GM21367 (cell line): ENCODE measurements at regions not wholly inside any gene's neighbourhood (a gene's known extent, or its start where the extent isn't known, plus 50 kb on each side); places are given as distances from the start of the nearest gene placed in this dataset.

Experiments
- ATAC-seq: cut with Tn5 transposase; IDR thresholded peaks from one replicate; pipeline ENCODE4 v1.9.1; 2021; ENCODE audit not compliant: unreplicated experiment

DNA sequence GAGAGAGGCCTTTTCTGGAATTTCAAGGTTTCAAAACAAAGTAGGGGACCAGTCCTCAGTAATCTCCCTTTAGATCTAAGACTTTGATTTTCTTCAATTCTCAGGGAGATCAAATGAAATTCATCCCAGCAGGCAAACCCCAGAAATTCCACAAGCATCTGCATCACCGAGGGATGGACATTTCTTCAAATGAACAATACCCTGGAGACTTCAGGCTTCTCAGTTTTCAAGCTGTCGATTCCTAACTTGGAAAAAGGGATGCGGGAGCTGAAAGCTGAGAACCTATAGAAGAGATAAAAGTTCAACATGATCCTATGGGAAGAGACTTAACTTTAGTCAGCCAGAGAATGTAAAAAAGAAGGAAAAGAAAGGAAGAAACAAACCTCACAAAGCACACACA, 296.9 kb upstream of the CDH5 start:
- no peak for ATAC-seq

DNA sequence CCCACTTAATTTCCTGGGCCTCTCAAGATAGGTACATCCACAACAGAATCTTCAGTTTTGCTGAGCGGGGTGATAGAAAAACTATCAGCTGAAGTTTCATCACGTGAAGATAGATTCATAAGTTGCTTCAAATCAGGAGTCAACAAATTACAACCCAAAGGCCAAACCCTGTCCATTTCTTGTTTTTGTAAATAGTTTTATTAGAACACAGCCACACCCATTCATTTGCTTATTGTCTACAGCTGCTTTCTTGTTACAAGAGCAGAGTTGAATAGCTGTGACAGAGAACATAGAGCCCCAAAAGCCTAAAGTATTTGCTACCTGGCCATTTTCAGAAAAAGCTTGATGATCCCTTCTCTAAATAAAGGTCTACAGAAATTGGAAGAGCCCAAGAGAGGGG, 300.1 kb upstream of the CDH5 start:
- no peak for ATAC-seq

DNA sequence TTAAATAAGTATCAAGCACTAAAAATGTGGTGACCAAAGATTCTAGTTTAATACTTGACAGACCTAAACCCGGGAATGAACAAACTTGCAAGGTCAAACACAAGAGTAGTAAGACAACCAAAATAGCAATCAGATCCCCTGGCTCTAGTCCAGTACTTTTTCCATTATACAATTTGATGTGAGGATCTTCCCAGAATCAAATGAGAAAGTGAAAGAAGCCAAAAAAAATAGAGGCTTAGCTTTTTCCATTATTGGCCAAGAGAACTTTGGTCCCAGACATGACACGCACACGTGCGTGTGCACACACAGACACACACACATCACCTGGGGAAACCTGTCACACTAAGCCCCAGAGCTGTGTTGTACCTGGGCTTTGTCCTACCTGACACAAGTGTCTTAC, 300.6 kb upstream of the CDH5 start:
- ATAC-seq = no peak

DNA sequence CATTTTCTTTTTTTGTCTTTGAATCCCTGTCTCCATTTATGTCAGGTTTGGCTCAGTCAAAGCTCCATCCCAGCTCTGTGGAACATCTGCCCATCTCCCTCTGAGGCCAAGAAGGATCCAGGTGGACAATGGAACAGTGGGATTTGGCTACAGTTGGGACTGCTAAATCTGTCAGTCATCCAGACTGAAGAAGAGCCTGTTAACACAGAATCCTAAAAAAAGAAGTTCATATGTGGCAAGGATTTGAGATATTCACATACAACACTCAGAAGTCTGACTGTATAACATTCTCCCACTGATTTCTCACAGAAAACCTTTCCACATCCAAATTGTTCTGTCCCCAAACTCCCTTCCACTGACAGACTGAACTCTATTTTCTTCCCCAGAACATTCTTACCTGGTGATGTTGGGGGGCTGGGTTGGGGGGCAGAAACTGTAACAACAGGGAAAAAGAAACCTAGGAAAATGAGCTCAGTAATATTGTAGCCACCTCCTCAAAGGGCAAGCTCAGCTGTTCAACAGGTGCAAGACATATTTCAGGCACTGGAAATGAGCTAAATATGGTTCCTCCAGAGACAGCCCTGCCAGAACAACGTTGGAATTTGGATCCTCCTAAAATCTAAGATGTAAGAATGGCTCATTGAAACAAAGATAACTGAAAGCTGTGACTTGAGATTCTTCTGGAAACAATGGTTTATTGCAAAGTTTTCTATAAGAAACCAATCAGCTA, 301.5 kb upstream of the CDH5 start:
- ATAC-seq = no peak

DNA sequence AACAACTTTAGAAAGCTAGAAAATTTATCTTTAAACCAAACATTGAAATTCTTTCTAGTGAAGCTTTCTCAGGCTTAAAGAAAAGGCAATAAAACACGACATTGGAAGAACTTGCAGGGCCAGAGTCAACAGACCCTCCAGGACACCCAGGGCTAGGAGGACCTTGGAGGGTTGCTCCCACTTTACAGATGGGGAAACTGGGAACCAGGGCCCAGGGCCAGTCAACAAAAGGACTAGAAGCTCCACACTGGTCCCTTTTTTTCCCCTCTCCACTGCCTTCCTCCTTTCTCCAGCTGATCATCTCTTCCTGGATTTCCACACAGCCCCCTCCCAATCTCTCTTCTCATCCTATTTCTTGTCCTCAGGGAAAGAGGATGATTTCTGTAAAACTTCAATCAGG, 307.7 kb upstream of the CDH5 start:
- ATAC-seq = no peak

DNA sequence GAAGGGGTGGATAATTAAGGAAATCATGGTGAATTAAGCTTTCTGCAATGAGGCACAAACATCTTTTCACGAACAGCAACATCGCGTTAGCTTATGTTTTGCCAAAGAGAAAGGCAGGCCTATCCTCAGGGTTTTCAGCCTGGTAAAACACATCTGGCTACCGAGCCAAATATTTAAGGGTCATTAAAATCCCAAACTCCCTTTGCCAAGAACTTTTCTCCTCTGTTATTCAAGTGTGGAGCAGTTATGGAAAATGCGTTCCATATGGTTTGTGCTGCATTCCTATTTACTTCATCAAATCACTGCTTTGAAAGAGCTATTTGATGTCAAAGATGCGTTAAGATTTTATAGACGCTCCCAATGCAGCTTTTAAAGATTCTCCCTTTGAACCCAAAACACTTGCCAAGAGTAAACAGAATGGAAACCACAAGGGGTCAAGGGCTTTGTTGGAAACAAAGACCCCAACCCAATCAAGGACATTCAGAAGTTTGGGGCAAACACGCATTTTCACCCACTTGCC, 308.3 kb upstream of the CDH5 start:
- ATAC-seq = no peak

DNA sequence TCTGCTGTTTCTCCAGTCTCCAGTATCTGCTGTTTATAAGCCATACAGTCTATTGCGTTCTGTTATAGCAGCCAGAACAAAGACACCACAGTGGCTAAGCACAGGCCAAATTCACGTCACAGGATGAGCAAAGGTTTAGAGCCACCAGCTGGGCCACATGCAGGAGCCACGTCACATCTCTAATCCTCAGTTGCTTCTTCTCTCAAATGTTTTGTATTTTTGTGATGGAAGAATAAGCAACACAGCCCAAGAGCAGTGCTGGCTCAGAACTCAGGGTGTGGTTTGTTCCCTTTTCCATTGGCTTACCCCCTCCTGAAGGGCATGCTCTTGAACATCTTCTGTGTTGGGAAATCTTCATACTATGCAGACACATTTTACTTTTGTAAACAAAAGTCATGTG, 309.4 kb upstream of the CDH5 start:
- no peak for ATAC-seq

DNA sequence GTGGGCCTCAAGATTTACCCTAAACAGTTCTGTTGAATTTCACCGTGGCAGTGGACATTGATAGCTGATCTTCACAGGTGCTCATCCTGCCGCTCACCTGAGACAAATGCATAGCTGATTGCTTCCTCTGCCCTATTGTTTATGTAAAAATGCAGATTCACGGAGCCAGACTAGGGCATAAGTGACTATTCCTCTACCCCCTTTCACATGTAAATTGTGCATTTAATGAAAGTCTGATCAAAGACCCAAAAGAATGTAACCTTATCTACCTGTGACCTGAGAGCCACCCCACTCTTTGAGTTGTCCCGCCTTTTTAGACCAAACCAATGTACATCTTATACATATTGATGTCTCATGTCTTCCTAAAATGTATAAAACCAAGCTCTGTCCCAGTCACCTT, 312.4 kb upstream of the CDH5 start:
- no peak for ATAC-seq

DNA sequence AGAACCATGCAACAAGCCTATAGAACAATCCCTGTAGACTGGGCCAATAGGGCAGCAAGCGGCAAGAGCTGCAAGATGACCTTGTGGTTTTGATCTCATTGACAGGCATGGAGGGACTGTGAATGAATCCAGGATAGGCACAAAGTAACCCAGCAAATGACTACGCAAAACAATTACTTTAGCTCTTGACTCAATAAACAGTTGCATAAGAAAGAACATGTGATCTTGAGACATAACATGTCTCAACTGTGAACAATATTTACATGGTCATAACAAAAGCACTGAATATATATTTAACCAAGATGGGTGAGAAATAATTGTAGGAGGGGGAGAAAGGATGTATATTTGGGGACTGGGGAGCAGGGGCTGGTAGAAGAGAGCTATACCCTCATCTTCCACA, 313.7 kb upstream of the CDH5 start:
- ATAC-seq = no peak

DNA sequence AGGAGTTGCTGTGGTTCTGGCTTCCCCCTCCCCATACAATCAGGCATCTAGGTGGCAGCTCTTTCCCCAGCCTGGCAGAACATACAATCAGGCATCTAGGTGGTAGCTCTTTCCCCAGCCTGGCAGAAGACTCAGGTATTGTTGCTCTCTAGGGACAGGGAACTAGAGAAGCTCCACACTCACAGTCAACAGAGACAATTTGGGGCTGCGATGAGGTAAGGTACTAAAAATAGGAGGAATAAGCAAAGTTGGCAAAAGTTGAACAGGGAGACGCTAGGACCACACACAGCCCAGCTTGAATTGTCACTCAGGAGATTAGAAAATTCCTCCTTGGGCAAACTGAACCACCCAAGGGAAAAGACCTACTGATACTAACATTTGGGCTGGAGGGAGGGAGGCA, 315.5 kb upstream of the CDH5 start:
- no peak for ATAC-seq

DNA sequence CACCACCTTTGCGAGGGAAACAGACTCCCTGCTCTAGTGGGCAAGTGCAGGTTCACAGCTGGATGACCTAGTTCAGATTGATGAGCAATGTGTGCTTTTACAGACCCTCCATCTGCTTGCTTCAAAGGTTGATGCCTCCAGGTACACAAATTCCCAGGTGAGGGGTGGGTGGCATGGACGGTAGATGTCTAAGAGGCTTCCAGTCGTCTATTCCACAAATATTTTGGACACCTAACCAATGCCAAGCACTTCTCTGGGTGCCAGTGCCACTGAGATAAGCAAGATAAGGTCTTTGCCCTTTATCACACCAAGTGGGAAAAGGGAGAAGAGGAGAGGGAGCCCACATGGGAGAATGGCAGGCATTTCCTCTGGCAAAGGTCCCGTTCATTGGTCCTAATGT, 316.6 kb upstream of the CDH5 start:
- no peak for ATAC-seq

DNA sequence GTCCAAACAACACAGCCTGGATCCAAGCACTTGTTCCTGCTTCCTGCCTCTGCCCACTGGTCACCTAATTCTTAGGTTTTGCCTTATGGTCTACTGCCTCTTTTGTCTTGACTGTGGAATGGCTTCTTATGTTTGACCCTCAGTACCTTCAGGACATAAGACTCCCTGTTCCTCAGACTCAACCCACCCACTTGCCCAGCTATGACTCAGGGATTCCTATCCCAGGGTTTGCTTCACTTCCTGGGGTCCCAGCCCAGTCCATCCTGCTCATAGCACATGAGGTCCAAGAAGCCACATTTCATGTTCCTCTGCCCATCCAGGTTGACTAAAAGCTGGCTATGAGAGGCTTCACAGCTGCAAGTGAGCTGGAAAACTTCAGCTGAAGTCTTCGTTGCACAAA, 320.9 kb upstream of the CDH5 start:
- ATAC-seq = no peak

DNA sequence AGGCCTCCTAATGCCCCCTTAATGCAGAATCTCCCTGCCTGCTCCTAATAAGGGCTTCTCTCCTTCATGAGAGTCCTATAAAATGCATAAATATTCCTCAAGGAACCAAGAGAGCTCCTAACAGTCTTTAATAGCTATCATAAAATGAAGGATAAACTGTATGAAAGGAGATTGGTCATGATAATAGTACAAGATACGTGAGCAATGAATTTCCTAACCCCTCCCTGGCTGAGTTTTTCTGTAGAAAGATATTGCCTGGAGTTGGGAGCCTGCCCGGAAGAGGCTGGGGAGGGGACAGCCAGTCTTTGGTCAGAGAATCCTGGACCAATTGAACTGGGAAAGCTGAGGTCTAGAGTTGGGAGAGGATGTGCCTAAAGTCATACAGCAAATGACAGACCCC, 321.9 kb upstream of the CDH5 start:
- no peak for ATAC-seq

DNA sequence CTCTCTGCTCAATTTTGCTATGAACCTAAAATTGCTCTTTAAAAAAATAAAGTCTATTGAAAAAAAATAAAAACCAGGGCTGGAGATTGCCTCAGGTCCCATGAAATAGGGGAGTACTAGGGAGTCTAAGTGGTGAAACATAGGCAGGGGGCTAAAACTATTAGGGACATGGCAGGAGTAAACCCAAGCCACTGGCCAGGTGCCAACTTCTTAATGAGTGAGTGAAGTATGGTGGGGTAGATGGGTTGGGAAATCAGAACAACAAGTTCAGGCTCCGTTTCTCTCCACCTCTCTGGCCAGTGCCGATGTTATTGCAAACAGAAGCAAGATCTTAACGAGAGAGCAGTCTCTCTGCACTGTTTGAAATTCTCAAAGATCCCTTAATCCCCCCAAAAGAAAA, 322.4 kb upstream of the CDH5 start:
- ATAC-seq = no peak

DNA sequence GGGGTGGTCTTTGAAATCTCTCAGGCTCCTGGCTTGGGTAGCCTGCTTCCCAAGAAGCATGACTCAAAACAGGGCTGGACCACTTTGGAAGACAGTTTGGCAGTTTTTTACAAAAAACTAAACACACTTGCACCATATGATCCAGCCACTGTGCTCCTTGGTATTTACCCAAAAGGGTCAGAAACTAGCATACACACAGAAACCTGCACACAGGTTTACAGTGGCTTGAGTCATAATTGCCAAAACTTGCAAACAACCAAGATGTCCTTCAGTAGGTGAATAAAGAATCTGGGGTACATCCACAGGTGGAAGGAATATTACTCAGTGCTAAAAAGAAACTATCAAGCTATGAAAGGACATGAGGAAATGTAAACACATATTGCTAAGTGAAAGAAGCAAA, 323.2 kb upstream of the CDH5 start:
- ATAC-seq = no peak

DNA sequence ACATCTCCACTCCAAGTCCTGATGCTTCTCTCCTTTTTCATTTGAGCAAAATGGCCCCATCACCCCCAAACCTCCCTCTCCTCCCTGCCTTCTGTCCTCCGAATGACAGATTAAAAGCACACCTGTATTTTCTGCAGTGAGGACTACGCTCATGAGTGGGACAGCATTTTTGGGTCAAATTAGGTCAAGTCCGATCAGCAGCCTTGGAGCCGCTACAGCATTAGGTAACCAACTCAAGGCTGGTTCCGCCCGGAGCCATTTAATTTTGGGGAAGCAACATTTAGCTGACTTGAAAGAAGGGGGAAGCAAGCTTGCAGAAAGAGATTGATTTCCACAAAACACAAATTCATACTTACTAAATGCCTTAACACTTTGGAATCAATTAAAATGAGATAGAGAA, 324.1 kb upstream of the CDH5 start:
- ATAC-seq = no peak

DNA sequence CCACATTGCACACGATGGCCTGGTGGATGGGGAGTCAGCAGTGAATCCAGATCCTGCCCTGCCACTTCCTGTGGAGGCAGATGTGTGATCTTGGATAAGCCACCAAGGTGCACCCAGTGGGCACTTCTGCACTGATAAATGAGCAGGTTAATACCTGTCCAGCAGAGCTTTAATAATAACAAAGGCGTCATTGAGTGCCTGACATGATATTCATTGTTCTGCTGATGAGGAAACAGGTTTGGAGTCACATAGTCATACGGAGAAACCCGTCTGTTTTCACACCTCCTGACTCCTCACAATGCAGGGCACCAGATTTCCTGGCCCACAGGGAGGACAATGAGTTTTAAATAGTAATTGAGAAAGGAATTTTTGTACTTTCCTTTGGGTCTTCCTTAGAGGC, 324.6 kb upstream of the CDH5 start:
- ATAC-seq = no peak

DNA sequence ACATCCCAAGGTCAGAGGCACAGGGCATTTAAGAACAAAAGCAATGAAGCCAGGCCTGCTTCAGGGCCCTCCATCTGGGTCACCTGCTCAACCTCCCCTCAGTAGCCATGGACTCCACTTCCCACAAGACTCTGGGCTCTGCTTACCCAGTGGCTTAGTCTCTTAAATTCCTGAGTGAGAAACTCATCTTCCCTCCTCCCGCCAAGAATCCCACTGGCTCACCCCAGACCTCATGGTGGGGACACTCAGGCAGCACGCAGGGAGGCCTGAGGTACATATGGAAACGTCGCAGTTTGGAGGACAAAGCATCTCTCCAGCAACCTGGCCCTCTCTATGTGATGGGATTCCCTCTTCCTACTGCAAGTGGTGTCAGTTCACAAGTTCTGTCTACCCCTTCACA, 326.7 kb upstream of the CDH5 start:
- ATAC-seq = no peak

DNA sequence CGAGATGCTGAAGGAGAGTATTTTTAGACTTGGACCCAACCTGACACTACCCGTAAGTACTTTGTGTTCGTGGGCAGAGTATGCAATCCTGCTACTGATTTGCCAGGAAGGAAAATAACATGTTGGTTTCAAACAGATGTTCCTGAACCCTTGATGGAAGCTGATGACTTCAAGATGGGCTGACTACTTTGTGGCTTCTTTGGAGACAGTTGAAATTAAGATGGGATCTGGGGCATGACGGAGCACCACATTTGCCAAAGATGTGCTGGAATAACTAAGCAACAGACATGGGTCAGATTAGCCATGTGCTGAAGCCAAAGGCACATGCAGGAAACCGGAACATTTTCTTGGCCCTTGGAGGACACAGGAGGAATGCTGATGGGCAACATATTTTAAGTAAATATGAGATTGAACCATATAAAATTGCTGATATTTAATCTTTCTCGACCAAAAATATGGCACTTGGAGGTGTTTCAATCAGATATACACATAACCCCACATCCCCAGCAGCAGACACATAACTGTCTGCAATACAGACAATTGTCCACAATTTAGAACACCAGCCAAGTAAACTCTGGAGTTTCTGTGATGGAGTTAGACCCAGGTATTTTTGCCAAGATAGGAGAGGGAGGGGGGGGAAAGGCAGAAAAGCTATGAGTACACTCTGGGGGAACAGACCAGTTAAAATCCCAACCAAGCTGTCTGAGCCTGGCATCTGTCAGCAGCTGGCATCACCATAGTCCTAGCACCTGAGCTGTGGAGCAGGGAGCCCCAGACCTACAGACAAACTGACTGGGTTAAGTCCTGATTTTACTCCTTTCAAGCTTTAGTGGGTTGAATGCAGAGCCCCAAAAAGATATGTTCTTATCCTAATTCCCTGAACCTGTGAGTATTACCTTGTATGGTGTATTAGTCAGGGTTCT, 329.4 kb upstream of the CDH5 start:
- ATAC-seq = no peak

DNA sequence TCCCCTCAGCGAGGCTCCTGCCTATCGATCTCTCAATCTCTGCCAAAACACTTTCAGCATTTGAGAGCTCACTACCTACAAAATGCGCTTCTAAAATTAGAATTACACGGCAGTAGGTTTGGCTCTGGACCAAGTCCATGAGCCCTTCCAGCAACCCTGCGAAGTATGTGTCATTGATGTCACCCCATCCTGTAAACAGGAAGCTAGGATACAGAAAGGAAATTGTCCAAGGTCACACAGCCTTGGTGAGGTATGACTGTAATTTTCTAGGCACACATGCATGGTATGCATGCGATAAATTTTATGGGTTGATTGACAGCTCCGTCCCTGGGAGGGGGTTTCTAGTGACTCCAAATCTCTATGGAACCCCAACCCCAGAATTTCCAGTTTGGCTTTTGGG, 330.3 kb upstream of the CDH5 start:
- ATAC-seq = no peak

DNA sequence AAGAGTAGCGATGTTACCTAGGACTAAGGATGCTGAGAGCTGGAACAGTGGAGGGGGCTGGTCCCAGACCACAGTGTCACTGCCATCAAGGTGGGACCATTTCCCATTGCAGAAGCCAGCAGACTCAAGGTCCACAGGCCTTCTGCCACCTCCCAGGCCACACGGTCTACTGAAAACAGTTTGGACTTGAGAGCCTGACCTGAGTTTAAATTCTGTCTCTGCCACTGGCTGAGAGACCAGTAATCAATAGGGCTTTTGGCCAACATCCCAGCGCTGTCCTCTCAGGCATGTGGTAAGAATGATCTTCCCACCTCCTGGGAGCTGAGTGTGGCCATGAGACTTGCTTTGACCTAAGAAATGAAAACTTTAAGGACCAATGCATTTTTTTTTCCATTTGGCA, 331.4 kb upstream of the CDH5 start:
- ATAC-seq = no peak

DNA sequence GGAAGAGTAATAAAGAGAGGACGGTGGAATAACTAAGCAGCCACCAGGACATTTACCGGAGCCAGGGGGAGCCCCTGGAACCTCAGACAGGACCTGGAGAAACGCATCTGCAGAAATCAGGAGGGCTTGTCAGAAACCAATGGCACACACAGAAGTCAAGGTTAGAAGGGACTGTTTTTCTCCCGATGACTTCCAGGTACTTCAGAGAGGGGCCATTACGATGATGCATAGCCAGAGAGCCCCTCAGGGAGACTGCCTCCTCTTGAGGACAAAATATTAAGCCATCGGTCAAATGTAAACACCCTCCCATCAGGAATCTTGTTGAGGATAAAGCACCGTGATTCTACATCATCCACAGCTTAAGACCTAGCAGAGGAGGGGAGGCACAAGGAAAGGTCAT, 333.6 kb upstream of the CDH5 start:
- no peak for ATAC-seq
